CD4-positive, alpha-beta T cell treated with Interferon gamma for 1 hour (primary cell): ENCODE measurements at regions not wholly inside any gene's neighbourhood (a gene's known extent, or its start where the extent isn't known, plus 50 kb on each side); places are given as distances from the start of the nearest gene placed in this dataset.

Experiments
- DNase-seq: peaks from one replicate; pipeline ENCODE4 v3.0.0-alpha.2; 2020

DNA sequence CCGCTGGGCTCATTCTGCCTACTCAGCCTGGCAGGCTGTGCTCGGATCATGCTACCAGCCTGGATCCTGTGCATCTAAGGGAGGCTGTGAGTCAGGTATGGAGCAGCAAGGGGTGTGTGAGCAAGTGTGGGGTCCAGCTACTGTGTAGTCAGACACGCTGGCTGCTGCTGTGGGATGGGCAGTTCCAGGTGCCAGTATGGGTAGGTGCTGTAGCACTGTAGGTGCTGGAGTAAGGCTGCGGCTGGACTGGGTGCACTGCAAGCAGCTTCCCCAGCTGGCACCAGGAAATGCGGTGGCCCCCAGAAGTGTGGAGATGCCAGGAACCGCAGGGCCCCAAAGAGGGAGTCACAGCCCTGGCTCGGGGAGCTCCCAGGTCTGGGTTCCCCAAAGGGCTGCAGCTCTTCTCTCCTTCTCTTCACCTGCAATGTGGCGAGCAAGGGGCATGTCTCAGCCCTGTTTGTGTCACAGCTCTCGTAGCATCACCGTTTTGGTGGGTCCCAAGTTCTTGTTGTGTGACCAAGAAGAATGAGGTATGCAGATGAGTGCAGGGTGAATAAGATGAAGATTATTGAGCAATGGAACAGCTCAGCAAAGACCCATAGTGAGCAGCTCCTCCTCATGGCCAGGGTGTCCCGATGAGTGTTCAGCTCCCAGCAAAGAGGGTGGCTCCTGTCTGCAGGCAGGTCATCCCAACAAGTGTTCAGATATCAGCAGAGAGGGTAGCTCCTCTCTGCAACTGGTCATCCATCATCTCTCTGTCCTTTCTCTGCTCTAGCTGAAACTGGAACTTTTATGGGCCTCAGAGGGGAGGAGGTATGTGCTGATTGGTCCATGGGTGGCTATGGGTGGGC lies 462.9 kb downstream of the TBC1D22A start:
- no peak for DNase-seq
